ENCODE measurements at regions not wholly inside any gene's neighbourhood (a gene's known extent, or its start where the extent isn't known, plus 50 kb on each side); places are given as distances from the start of the nearest gene placed in this dataset.

- intact Hi-C loops (cut with DNase I), result no loop called here
- TF ChIP-seq POLR2A (IDR thresholded peaks at IDR 0.05), result no peak
- TF ChIP-seq, protein P1, sequence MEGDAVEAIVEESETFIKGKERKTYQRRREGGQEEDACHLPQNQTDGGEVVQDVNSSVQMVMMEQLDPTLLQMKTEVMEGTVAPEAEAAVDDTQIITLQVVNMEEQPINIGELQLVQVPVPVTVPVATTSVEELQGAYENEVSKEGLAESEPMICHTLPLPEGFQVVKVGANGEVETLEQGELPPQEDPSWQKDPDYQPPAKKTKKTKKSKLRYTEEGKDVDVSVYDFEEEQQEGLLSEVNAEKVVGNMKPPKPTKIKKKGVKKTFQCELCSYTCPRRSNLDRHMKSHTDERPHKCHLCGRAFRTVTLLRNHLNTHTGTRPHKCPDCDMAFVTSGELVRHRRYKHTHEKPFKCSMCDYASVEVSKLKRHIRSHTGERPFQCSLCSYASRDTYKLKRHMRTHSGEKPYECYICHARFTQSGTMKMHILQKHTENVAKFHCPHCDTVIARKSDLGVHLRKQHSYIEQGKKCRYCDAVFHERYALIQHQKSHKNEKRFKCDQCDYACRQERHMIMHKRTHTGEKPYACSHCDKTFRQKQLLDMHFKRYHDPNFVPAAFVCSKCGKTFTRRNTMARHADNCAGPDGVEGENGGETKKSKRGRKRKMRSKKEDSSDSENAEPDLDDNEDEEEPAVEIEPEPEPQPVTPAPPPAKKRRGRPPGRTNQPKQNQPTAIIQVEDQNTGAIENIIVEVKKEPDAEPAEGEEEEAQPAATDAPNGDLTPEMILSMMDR (IDR thresholded peaks at IDR 0.05), result no peak
- no peak overlapping the region for H3K4me3 ChIP-seq
Observed at GRCh38 chrX:124231451-124231759, 101.1 kb upstream of the TEX13D start.

GRCh38 chrX:124232523-124233201, 99.8 kb upstream of the TEX13D start:
- 44 to 69% methylated on average over 3 of the region's 3 CpGs for WGBS, 2 donors
- no peaks in the 10 kb centered on the region for H3K4me1 ChIP-seq
- no peaks in the 10 kb centered on the region for H3K36me3 ChIP-seq (replicated peaks in 1 of 2; ENCODE audit: insufficient read depth in 1 of 2, low read depth in 2 of 2)
- no peaks in the 10 kb centered on the region for H3K9me3 ChIP-seq
- no peaks in the 10 kb centered on the region for H3K27me3 ChIP-seq
- no peak for DNase-seq
- H3K27ac ChIP-seq, result no peak overlapping the region
- H3K4me3 ChIP-seq, result no peak overlapping the region
- TF ChIP-seq POLR2A (IDR thresholded peaks at IDR 0.05), result no peak
- TF ChIP-seq, protein P1 (IDR thresholded peaks at IDR 0.05), result no peak
- no peak for ATAC-seq
- intact Hi-C loops (cut with DNase I), result no loop called here

More at GRCh38 chrX:124231451-124231759, 101.1 kb upstream of the TEX13D start:
- no peak for DNase-seq
- Histone ChIP-seq H3K27me3 (no peaks in the 10 kb centered on the region), H3K4me1 (no peaks in the 10 kb centered on the region), H3K27ac (no peak overlapping the region), H3K36me3 (replicated peaks in 1 of 2; ENCODE audit: insufficient read depth in 1 of 2, low read depth in 2 of 2) (no peaks in the 10 kb centered on the region), H3K9me3 (no peaks in the 10 kb centered on the region)
- WGBS, 2 donors, result 50 to 77% methylated on average over 1 of the region's 1 CpG
- no peak for ATAC-seq

DNA sequence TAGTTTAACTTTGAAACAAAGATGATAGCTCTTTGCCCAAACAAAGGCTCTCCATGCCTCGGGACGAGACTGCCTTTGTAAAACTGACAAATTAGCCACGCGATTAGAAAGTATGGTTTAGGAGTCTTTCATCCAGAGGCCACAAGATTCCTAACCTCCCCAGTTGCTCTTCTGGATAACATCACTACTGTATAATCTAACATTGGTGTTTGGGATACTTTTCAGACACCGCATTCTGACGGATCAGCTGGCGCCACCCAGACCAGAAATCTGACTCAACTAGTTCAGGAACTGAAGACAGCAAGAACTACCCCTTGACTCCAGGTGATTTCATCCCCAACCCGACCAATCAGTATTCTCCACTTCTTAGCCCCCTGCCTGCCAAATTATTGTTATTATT, 98.1 kb upstream of the TEX13D start:
- Histone ChIP-seq H3K9me3 (no peaks in the 10 kb centered on the region), H3K4me3 (no peak overlapping the region), H3K36me3 (replicated peaks in 1 of 2; ENCODE audit: insufficient read depth in 1 of 2, low read depth in 2 of 2) (no peaks in the 10 kb centered on the region), H3K27me3 (no peaks in the 10 kb centered on the region), H3K4me1 (no peaks in the 10 kb centered on the region), H3K27ac (no peak overlapping the region)
- intact Hi-C loops (cut with DNase I), result no loop called here
- ATAC-seq, result no peak
- DNase-seq, result no peak
- no peak for TF ChIP-seq POLR2A (IDR thresholded peaks at IDR 0.05)
- TF ChIP-seq, protein P1 (IDR thresholded peaks at IDR 0.05), result no peak
- 38 to 63% methylated on average over 8 of the region's 8 CpGs for WGBS, 2 donors

- Histone ChIP-seq H3K9me3 (no peaks in the 10 kb centered on the region), H3K36me3 (replicated peaks in 1 of 2; ENCODE audit: insufficient read depth in 1 of 2, low read depth in 2 of 2) (no peaks in the 10 kb centered on the region), H3K27me3 (no peaks in the 10 kb centered on the region), H3K4me3 (no peak overlapping the region), H3K27ac (no peak overlapping the region), H3K4me1 (no peaks in the 10 kb centered on the region)
- DNase-seq, result no peak
- 50 to 67% methylated on average over 1 of the region's 1 CpG for WGBS, 2 donors
- intact Hi-C loops (cut with DNase I), result no loop called here
- no peak for TF ChIP-seq POLR2A (IDR thresholded peaks at IDR 0.05)
- TF ChIP-seq, protein P1 (IDR thresholded peaks at IDR 0.05), result no peak
- ATAC-seq, result no peak
Observed at GRCh38 chrX:124238268-124238667, 94.2 kb upstream of the TEX13D start.

- H3K4me1 ChIP-seq, result no peaks in the 10 kb centered on the region
- no peaks in the 10 kb centered on the region for H3K36me3 ChIP-seq (replicated peaks in 1 of 2; ENCODE audit: insufficient read depth in 1 of 2, low read depth in 2 of 2)
- H3K27ac ChIP-seq, result no peak overlapping the region
- no peak for ATAC-seq
- no peaks in the 10 kb centered on the region for H3K27me3 ChIP-seq
- intact Hi-C loops (cut with DNase I), result no loop called here
- whole genome bisulfite sequencing, 2 donors, result 63 to 65% methylated on average over 2 of the region's 2 CpGs
- no peak for TF ChIP-seq POLR2A (IDR thresholded peaks at IDR 0.05)
- TF ChIP-seq, protein P1 (IDR thresholded peaks at IDR 0.05), result no peak
- no peaks in the 10 kb centered on the region for H3K9me3 ChIP-seq
- no peak for DNase-seq
- H3K4me3 ChIP-seq, result no peak overlapping the region
Observed at GRCh38 chrX:124239324-124239723, 93.1 kb upstream of the TEX13D start.
